ENCODE measurements at regions not wholly inside any gene's neighbourhood (a gene's known extent, or its start where the extent isn't known, plus 50 kb on each side); places are given as distances from the start of the nearest gene placed in this dataset.

DNA sequence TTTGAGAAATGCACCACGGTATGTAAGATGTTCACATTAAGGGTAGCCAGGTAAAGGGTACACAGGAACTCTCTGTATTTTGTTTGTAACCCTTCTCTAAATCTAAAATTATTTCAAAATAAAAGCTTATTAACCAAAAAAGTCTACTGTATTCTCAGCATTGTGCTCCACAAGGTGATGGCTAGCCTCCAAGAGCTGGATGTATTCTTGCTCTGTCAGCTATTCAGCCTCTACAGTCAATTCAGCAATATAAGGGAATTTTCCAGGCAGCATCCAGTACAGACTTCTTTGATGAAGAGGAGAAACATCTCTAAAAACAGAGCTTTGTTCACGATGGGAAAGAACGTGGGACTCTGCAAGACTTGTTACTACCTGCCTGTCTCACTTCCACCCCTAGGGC is 63.5 kb upstream of the MAOA start:
- TF ChIP-seq POLR2A (IDR thresholded peaks at IDR 0.05; ENCODE audit: low read depth, low read length) (no peak), POLR2AphosphoS5 (IDR thresholded peaks at IDR 0.05; ENCODE audit: low read depth, low read length) (no peak), TAF1 (IDR thresholded peaks at IDR 0.05; ENCODE audit: low read depth, low read length) (no peak), POU2F2 (IDR thresholded peaks at IDR 0.05; ENCODE audit: low read depth, low read length) (no peak)
